ENCODE measurements at regions not wholly inside any gene's neighbourhood (a gene's known extent, or its start where the extent isn't known, plus 50 kb on each side); places are given as distances from the start of the nearest gene placed in this dataset.

DNA sequence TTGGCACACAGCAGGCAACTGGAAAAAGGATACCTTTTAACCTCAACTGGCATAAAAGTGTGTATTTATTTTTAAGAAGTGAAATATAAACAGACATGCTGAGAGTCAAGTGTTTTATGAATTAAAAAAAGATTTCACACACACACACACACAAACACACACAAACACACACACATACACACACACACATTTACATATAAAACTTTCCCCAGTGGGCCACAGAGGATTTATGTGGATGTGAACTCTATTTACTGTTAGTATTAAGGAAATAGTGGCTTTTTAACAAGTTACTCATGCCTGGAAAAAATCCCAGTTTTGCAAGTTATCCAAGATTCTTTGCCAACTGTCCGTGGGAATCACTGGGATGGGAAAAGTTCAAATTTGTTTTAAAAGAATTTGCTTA is 725.9 kb upstream of the NR2F2 start:
- no peak for DNase-seq (ENCODE audit: low spot score)
- H3K9me2 ChIP-seq (ENCODE audit: insufficient read depth): peaks cover 8% of the 10 kb centered on the region; the same call in 1 of the 2 replicates
- no peak overlapping the region for H3K4me3 Mint-ChIP-seq
- ATAC-seq: no peak
- no peaks in the 10 kb centered on the region for H3K27me3 Mint-ChIP-seq (ENCODE audit: insufficient read depth, low read depth, poor library complexity)
- no peaks in the 10 kb centered on the region for H3K9me3 Mint-ChIP-seq
- no peaks in the 10 kb centered on the region for H3K36me3 ChIP-seq (ENCODE audit: insufficient read depth)
- 0 out of 3 replicates have a peak, but pooled peaks cover 7% of the 10 kb centered on the region for H3K36me3 Mint-ChIP-seq (ENCODE audit: low read depth)
- no peak overlapping the region for H2AFZ ChIP-seq
- H3K79me2 ChIP-seq (replicated peaks; ENCODE audit: insufficient read depth): no peaks in the 10 kb centered on the region
- TF ChIP-seq, protein P1, sequence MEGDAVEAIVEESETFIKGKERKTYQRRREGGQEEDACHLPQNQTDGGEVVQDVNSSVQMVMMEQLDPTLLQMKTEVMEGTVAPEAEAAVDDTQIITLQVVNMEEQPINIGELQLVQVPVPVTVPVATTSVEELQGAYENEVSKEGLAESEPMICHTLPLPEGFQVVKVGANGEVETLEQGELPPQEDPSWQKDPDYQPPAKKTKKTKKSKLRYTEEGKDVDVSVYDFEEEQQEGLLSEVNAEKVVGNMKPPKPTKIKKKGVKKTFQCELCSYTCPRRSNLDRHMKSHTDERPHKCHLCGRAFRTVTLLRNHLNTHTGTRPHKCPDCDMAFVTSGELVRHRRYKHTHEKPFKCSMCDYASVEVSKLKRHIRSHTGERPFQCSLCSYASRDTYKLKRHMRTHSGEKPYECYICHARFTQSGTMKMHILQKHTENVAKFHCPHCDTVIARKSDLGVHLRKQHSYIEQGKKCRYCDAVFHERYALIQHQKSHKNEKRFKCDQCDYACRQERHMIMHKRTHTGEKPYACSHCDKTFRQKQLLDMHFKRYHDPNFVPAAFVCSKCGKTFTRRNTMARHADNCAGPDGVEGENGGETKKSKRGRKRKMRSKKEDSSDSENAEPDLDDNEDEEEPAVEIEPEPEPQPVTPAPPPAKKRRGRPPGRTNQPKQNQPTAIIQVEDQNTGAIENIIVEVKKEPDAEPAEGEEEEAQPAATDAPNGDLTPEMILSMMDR (conservative IDR thresholded peaks at IDR 0.05; ENCODE audit: low read depth in 2 of 2): no peak
- TF ChIP-seq, protein P2, sequence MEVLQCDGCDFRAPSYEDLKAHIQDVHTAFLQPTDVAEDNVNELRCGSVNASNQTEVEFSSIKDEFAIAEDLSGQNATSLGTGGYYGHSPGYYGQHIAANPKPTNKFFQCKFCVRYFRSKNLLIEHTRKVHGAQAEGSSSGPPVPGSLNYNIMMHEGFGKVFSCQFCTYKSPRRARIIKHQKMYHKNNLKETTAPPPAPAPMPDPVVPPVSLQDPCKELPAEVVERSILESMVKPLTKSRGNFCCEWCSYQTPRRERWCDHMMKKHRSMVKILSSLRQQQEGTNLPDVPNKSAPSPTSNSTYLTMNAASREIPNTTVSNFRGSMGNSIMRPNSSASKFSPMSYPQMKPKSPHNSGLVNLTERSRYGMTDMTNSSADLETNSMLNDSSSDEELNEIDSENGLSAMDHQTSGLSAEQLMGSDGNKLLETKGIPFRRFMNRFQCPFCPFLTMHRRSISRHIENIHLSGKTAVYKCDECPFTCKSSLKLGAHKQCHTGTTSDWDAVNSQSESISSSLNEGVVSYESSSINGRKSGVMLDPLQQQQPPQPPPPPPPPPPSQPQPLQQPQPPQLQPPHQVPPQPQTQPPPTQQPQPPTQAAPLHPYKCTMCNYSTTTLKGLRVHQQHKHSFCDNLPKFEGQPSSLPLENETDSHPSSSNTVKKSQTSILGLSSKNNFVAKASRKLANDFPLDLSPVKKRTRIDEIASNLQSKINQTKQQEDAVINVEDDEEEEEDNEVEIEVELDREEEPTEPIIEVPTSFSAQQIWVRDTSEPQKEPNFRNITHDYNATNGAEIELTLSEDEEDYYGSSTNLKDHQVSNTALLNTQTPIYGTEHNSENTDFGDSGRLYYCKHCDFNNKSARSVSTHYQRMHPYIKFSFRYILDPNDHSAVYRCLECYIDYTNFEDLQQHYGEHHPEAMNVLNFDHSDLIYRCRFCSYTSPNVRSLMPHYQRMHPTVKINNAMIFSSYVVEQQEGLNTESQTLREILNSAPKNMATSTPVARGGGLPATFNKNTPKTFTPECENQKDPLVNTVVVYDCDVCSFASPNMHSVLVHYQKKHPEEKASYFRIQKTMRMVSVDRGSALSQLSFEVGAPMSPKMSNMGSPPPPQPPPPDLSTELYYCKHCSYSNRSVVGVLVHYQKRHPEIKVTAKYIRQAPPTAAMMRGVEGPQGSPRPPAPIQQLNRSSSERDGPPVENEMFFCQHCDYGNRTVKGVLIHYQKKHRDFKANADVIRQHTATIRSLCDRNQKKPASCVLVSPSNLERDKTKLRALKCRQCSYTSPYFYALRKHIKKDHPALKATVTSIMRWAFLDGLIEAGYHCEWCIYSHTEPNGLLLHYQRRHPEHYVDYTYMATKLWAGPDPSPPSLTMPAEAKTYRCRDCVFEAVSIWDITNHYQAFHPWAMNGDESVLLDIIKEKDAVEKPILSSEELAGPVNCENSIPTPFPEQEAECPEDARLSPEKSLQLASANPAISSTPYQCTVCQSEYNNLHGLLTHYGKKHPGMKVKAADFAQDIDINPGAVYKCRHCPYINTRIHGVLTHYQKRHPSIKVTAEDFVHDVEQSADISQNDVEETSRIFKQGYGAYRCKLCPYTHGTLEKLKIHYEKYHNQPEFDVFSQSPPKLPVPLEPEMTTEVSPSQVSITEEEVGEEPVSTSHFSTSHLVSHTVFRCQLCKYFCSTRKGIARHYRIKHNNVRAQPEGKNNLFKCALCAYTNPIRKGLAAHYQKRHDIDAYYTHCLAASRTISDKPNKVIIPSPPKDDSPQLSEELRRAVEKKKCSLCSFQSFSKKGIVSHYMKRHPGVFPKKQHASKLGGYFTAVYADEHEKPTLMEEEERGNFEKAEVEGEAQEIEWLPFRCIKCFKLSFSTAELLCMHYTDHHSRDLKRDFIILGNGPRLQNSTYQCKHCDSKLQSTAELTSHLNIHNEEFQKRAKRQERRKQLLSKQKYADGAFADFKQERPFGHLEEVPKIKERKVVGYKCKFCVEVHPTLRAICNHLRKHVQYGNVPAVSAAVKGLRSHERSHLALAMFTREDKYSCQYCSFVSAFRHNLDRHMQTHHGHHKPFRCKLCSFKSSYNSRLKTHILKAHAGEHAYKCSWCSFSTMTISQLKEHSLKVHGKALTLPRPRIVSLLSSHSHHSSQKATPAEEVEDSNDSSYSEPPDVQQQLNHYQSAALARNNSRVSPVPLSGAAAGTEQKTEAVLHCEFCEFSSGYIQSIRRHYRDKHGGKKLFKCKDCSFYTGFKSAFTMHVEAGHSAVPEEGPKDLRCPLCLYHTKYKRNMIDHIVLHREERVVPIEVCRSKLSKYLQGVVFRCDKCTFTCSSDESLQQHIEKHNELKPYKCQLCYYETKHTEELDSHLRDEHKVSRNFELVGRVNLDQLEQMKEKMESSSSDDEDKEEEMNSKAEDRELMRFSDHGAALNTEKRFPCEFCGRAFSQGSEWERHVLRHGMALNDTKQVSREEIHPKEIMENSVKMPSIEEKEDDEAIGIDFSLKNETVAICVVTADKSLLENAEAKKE (CRISPR knock-in tag; IDR thresholded peaks at IDR 0.05): no peak
- no peak for TF ChIP-seq CREB1 (CRISPR knock-in tag; IDR thresholded peaks at IDR 0.05; ENCODE audit: low read depth)
- TF ChIP-seq, protein P3, sequence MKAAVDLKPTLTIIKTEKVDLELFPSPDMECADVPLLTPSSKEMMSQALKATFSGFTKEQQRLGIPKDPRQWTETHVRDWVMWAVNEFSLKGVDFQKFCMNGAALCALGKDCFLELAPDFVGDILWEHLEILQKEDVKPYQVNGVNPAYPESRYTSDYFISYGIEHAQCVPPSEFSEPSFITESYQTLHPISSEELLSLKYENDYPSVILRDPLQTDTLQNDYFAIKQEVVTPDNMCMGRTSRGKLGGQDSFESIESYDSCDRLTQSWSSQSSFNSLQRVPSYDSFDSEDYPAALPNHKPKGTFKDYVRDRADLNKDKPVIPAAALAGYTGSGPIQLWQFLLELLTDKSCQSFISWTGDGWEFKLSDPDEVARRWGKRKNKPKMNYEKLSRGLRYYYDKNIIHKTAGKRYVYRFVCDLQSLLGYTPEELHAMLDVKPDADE (IDR thresholded peaks at IDR 0.05): no peak
- no peak for TF ChIP-seq POLR2AphosphoS5 (IDR thresholded peaks at IDR 0.05; ENCODE audit: low read depth)
- TF ChIP-seq NANOG (IDR thresholded peaks at IDR 0.05; ENCODE audit: borderline replicate concordance): no peak
- TF ChIP-seq ZNF331 (CRISPR knock-in tag; IDR thresholded peaks at IDR 0.05; ENCODE audit: low read depth): no peak
- TF ChIP-seq JUNB (IDR thresholded peaks at IDR 0.05; ENCODE audit: unreplicated experiment): no peak
- no peak for TF ChIP-seq ZNF114 (CRISPR knock-in tag; IDR thresholded peaks at IDR 0.05)
- TF ChIP-seq EZH2 (IDR thresholded peaks at IDR 0.05; ENCODE audit: low read depth, unreplicated experiment): no peak
- TF ChIP-seq, protein P4, sequence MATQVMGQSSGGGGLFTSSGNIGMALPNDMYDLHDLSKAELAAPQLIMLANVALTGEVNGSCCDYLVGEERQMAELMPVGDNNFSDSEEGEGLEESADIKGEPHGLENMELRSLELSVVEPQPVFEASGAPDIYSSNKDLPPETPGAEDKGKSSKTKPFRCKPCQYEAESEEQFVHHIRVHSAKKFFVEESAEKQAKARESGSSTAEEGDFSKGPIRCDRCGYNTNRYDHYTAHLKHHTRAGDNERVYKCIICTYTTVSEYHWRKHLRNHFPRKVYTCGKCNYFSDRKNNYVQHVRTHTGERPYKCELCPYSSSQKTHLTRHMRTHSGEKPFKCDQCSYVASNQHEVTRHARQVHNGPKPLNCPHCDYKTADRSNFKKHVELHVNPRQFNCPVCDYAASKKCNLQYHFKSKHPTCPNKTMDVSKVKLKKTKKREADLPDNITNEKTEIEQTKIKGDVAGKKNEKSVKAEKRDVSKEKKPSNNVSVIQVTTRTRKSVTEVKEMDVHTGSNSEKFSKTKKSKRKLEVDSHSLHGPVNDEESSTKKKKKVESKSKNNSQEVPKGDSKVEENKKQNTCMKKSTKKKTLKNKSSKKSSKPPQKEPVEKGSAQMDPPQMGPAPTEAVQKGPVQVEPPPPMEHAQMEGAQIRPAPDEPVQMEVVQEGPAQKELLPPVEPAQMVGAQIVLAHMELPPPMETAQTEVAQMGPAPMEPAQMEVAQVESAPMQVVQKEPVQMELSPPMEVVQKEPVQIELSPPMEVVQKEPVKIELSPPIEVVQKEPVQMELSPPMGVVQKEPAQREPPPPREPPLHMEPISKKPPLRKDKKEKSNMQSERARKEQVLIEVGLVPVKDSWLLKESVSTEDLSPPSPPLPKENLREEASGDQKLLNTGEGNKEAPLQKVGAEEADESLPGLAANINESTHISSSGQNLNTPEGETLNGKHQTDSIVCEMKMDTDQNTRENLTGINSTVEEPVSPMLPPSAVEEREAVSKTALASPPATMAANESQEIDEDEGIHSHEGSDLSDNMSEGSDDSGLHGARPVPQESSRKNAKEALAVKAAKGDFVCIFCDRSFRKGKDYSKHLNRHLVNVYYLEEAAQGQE (IDR thresholded peaks at IDR 0.05; ENCODE audit: unreplicated experiment): no peak
- TF ChIP-seq STAT1 (IDR thresholded peaks at IDR 0.05; ENCODE audit: unreplicated experiment): no peak
- H3K4me1 ChIP-seq (ENCODE audit: insufficient read depth): peaks cover 8% of the 10 kb centered on the region
- H3K4me1 Mint-ChIP-seq: peaks cover 9% of the 10 kb centered on the region; the same call in 2 of the 3 replicates
- H3K4me3 ChIP-seq: no peak overlapping the region
- H3K4me2 ChIP-seq: no peak overlapping the region
- H4K20me1 ChIP-seq (replicated peaks; ENCODE audit: insufficient read depth): no peaks in the 10 kb centered on the region
- no peak overlapping the region for H3K27ac ChIP-seq (ENCODE audit: low read depth)
- no peak overlapping the region for H3K27ac Mint-ChIP-seq
- no peaks in the 10 kb centered on the region for H3F3A ChIP-seq (replicated peaks; ENCODE audit: low read depth)
- H3K27me3 ChIP-seq (ENCODE audit: insufficient read depth): no peaks in the 10 kb centered on the region
